HG03575 (cell line): ENCODE measurements at regions not wholly inside any gene's neighbourhood (a gene's known extent, or its start where the extent isn't known, plus 50 kb on each side); places are given as distances from the start of the nearest gene placed in this dataset.
"Not testable (repeated sequence)": the region's sequence is repeated elsewhere in the genome, so short reads cannot be mapped to it uniquely, and the experiment has no call there.

ENCODE experiments used
- ATAC-seq: cut with Tn5 transposase; IDR thresholded peaks from one replicate; pipeline ENCODE4 v1.9.1; 2021; ENCODE audit not compliant: unreplicated experiment, insufficient number of reproducible peaks, low FRiP score; ENCODE audit errors: extremely low read depth

DNA sequence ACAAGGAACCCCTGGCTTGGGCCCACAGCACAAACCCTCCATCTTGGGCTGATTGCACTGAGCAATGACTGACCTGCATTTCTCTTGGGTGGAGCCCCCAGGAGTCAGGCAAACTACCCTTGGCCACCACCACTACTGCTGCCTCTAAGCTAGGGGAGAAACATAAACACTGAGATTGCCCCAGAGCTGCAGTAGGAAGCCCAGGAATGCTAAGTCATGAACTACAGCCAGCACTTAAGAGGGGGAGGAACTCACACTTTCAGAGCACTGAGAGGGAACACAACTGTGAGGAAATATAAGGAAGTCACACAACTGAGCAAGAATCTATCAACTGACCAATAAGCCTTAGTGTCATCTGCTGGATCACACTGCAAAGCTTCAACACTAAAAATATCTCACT, 111.6 kb upstream of the PPP3CA start:
- no peak for ATAC-seq

DNA sequence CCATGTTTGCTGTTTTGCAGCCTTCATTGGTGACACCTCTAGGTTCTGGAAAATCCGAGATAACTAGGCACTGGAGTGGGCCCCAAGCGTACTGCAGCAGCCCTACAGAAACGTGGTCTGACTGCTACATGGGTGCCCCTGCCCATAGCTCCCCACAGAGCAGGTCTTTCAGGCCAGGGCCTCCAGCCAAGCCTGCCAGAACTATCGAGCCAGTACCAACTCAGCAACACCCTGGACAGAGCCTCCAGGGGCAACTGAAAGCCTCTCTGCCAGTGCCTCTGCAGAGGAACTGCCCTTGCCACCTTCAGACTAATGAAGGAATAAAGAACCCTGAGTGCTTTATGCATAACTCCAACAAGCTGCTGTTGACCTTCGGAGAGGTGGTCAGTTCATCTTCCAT, 111.1 kb upstream of the PPP3CA start:
- no peak for ATAC-seq

GRCh38 chr4:101451086-101451485, 103.8 kb upstream of the PPP3CA start:
- no peak for ATAC-seq

- no peak for ATAC-seq
These were observed 94.1 kb upstream of the PPP3CA start for GRCh38 chr4:101441446-101441845.

GRCh38 chr4:101439926-101440325, 92.6 kb upstream of the PPP3CA start:
- no peak for ATAC-seq

GRCh38 chr4:101421386-101421785, 74.1 kb upstream of the PPP3CA start:
- no peak for ATAC-seq

DNA sequence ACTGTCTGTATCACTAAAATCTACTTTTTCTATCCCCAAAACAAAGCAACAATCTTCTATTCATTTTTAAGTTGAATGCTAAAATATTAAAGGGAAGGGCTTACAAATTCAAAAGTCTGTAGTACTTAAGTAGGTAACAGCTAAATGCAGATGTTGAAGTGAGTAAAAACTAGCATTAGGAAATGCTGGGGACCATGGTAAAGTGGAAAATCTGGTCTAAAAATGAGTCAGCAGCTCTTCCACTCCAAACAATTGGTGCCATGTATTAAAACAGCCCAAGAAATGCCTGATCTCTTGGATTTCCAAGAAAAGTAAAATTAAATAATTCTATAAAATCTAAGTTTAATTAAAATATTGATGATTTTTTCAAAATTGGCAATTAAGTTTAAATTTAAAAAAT, 73.3 kb upstream of the PPP3CA start:
- no peak for ATAC-seq

DNA sequence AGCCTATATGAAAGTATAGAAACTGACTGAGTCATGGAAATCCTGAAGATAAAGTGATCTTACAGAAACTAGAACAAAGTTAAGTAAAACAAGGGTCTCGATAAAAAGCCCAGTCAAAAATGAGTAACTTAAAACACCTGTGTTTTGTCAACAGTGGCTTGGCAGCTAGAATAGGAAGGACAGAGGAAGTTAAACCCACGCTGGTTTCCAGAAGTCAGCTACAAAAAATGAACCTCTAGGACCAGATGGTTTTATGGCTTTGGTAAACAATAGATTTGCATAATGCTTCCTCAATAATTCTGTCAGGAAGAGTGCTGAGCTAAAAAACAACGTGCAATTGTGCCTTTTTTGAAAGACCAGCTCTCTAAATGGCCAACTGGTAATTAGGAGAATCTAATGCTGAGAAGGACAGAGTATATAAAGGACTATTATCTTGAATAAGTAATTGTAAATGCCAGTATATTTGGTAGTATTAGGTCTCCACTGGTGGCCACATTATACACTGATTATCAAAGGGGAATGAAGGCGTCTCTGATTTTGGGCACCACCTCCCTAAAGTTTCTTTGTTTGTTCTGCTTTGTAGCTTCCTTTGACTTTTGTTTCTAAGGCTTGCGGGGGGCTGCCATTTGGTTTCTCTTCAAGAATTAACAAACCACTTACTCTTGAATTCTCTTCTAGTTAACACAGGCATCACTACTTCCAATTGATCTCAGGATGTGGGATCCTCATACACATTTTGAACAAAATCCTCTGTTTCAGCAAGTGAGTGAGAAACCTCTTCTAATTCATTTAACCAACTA, 72.2 kb upstream of the PPP3CA start:
- peak; percentile 54 for ATAC-seq

DNA sequence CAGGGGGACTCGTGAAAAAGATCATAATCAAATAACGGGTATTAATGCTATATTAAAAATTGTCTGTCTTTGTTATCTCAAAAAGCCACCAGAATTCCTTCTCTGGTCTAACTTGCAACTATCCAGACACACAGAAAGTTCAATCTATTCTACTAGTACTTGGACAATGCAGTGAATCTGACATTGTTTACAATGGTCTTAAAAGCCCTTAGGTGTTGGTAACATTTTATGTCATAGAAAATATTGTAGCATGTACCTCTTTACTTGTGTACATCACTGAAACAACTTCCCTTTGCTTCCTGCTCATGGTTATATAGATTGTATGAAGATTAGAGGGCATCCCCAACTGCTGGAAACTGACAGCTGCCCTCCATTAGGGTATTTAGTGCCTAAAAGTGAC, 71.1 kb upstream of the PPP3CA start:
- ATAC-seq: no peak

- ATAC-seq: peak; percentile 88
These were observed 70.7 kb upstream of the PPP3CA start for GRCh38 chr4:101418055-101418454.

GRCh38 chr4:101417046-101417445, 69.7 kb upstream of the PPP3CA start:
- ATAC-seq: no peak

DNA sequence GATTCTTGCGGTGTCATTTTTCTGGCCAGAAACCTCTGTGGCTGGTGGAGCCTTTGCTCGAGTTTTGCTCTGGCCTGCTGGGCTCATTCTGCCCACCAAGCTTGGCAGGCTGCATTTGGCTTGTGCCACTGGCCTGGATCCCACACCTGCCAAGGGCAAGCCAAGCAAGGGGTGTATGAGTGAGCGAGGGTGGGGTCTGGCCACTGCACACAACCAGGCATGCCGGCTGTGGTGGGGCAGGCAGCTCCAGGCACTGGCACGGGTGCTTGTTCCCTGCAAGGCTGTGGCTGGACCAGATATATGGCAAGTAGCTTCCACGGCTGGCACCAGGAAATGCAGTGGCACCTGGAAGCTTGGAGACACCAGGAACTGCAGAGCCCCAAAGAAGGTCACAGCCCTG, 68.6 kb upstream of the PPP3CA start:
- ATAC-seq: no peak

DNA sequence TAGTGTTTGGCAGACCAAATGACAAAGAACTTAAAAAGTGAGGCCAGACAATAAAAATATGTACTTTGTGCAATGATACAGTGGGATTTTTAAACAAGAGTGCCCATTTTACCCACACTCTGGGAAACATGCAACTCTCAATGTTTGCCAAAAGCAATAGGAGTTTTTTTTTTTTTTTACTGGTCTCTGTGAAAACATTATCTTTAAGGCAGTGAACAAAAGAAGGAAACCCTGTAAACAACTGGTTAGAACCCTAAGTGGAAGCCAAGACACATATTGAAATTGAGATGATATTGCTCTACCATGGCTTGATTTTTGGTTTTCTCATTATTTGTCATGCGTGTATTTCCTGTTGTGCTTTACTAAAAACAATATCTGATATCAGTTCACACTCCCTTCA, 67.2 kb upstream of the PPP3CA start:
- no peak for ATAC-seq

- no peak for ATAC-seq
These were observed 64.6 kb upstream of the PPP3CA start for GRCh38 chr4:101411926-101412325.

- not testable (repeated sequence) for ATAC-seq
These were observed 64.1 kb upstream of the PPP3CA start for GRCh38 chr4:101411281-101411910.

- no peak for ATAC-seq
These were observed 52.8 kb upstream of the PPP3CA start for GRCh38 chr4:101400096-101400495.

DNA sequence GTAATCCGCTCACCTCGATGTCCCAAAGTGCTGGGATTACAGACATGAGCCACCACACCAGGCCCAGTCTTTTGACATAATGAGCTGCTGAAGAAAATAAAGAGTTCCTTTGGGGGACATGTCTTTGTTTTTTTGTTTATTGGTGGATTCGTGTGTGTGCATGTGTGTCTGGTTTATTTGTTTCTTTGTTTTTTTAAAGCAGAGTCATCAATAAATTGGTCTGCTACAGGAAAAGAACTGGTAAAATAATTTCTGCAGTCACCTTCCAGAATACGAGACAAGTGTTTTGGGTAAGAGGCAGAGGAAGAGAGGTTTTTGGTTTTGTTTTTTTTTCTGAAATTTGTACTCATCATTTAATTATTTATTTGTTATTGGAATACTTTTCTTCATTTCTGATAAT, 51.5 kb upstream of the PPP3CA start:
- ATAC-seq: no peak
